ENCODE measurements at regions not wholly inside any gene's neighbourhood (a gene's known extent, or its start where the extent isn't known, plus 50 kb on each side); places are given as distances from the start of the nearest gene placed in this dataset.

DNA sequence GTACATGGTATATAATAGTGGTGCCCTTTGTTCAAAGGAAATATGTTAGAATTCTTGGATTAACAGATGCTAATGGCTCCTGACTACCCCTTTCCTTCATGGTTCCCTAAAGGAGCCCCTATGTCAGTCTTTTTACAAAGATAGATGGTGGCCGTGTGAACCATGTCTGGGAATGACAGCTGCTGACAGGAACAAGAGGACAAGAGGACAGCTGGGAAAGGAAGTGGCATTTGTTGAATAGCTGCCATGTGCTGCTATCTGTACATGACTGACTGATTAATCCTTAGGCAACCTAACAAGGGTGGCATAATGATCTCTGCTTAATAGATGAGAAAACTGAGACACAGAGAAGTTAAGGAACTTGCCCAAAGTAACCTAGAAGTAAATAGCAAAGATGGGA lies 321.7 kb downstream of the ZNF621 start:
- DNase-seq: no peak
- H3K36me3 ChIP-seq (replicated peaks in 1 of 2; ENCODE audit: control insufficient read depth in 1 of 2, insufficient read depth in 2 of 2, low read length in 2 of 2): no peaks in the 10 kb centered on the region
- no peak overlapping the region for H3K4me3 Mint-ChIP-seq
- no peak overlapping the region for H3K9ac ChIP-seq (ENCODE audit: insufficient read depth, low read length, poor library complexity, severe bottlenecking)
- intact Hi-C loops (cut with micrococcal nuclease): no loop called here
- no peaks in the 10 kb centered on the region for H3K27me3 ChIP-seq (ENCODE audit: control insufficient read depth in 2 of 2, insufficient read depth in 2 of 2, low read length in 2 of 2)
- H3K9me3 ChIP-seq (replicated peaks in 1 of 2; ENCODE audit: control insufficient read depth in 1 of 2, insufficient read depth in 1 of 2, low read length in 2 of 2): peaks cover 0 to 6% of the 10 kb centered on the region in 2 donors
- no peaks in the 10 kb centered on the region for H4K20me1 ChIP-seq (ENCODE audit: insufficient read depth, low read length)
- no peaks in the 10 kb centered on the region for H3K4me1 ChIP-seq (ENCODE audit: control insufficient read depth in 1 of 2, insufficient read depth in 2 of 2, low read length in 2 of 2)
- TF ChIP-seq, protein P1, sequence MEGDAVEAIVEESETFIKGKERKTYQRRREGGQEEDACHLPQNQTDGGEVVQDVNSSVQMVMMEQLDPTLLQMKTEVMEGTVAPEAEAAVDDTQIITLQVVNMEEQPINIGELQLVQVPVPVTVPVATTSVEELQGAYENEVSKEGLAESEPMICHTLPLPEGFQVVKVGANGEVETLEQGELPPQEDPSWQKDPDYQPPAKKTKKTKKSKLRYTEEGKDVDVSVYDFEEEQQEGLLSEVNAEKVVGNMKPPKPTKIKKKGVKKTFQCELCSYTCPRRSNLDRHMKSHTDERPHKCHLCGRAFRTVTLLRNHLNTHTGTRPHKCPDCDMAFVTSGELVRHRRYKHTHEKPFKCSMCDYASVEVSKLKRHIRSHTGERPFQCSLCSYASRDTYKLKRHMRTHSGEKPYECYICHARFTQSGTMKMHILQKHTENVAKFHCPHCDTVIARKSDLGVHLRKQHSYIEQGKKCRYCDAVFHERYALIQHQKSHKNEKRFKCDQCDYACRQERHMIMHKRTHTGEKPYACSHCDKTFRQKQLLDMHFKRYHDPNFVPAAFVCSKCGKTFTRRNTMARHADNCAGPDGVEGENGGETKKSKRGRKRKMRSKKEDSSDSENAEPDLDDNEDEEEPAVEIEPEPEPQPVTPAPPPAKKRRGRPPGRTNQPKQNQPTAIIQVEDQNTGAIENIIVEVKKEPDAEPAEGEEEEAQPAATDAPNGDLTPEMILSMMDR (IDR thresholded peaks at IDR 0.05): no peak
- peaks cover 11% of the 10 kb centered on the region for H3K4me1 Mint-ChIP-seq
- H3K9me3 Mint-ChIP-seq: peaks cover 1 to 11% (median 5%) of the 10 kb centered on the region in 7 donors
- H3K27me3 Mint-ChIP-seq (ENCODE audit: low read depth in 3 of 3): no peaks in the 10 kb centered on the region
- H2AFZ ChIP-seq (ENCODE audit: insufficient read depth, low read depth, low read length, poor library complexity, severe bottlenecking): no peak overlapping the region
- no peak overlapping the region for H3K4me3 ChIP-seq (replicated peaks in 1 of 3; ENCODE audit: low read depth in 2 of 3, low read length in 3 of 3)
- H3K36me3 Mint-ChIP-seq: no peaks in the 10 kb centered on the region
- no peaks in the 10 kb centered on the region for H3K79me2 ChIP-seq (ENCODE audit: insufficient read depth, low read length)
- no peak overlapping the region for H3K4me2 ChIP-seq (replicated peaks; ENCODE audit: extremely low read depth, low read length, poor library complexity, severe bottlenecking)
- no peak overlapping the region for H3K27ac ChIP-seq (ENCODE audit: low read depth in 1 of 2, low read length in 2 of 2)
- no peak overlapping the region for H3K27ac Mint-ChIP-seq
- WGBS (ENCODE audit: insufficient coverage): 100% methylated on average over 1 of the region's 1 CpG

GRCh38 chr3:40847551-40847992 lies 322.8 kb downstream of the ZNF621 start:
- Histone ChIP-seq H3K4me1 (ENCODE audit: control insufficient read depth in 1 of 2, insufficient read depth in 2 of 2, low read length in 2 of 2) (no peaks in the 10 kb centered on the region), H3K9ac (ENCODE audit: insufficient read depth, low read length, poor library complexity, severe bottlenecking) (no peak overlapping the region), H4K20me1 (ENCODE audit: insufficient read depth, low read length) (no peaks in the 10 kb centered on the region), H3K36me3 (replicated peaks in 1 of 2; ENCODE audit: control insufficient read depth in 1 of 2, insufficient read depth in 2 of 2, low read length in 2 of 2) (no peaks in the 10 kb centered on the region), H3K9me3 (replicated peaks in 1 of 2; ENCODE audit: control insufficient read depth in 1 of 2, insufficient read depth in 1 of 2, low read length in 2 of 2) (peaks cover 0 to 6% of the 10 kb centered on the region in 2 donors), H3K4me3 (replicated peaks in 1 of 3; ENCODE audit: low read depth in 2 of 3, low read length in 3 of 3) (no peak overlapping the region), H3K27ac (ENCODE audit: low read depth in 1 of 2, low read length in 2 of 2) (no peak overlapping the region), H2AFZ (ENCODE audit: insufficient read depth, low read depth, low read length, poor library complexity, severe bottlenecking) (no peak overlapping the region), H3K4me2 (replicated peaks; ENCODE audit: extremely low read depth, low read length, poor library complexity, severe bottlenecking) (no peak overlapping the region), H3K79me2 (ENCODE audit: insufficient read depth, low read length) (no peaks in the 10 kb centered on the region), H3K27me3 (ENCODE audit: control insufficient read depth in 2 of 2, insufficient read depth in 2 of 2, low read length in 2 of 2) (no peaks in the 10 kb centered on the region)
- no peak overlapping the region for H3K27ac Mint-ChIP-seq
- intact Hi-C loops (cut with micrococcal nuclease): no loop called here
- DNase-seq: no peak
- H3K4me1 Mint-ChIP-seq: peaks cover 11% of the 10 kb centered on the region
- no peak overlapping the region for H3K4me3 Mint-ChIP-seq
- TF ChIP-seq, protein P1 (IDR thresholded peaks at IDR 0.05): no peak
- no peaks in the 10 kb centered on the region for H3K36me3 Mint-ChIP-seq
- H3K9me3 Mint-ChIP-seq: peaks cover 1 to 11% (median 5%) of the 10 kb centered on the region in 7 donors
- 93% methylated on average over 6 of the region's 6 CpGs for WGBS (ENCODE audit: insufficient coverage)
- H3K27me3 Mint-ChIP-seq (ENCODE audit: low read depth in 3 of 3): no peaks in the 10 kb centered on the region

Measured in CD14-positive monocyte (primary cell).